ENCODE measurements at regions not wholly inside any gene's neighbourhood (a gene's known extent, or its start where the extent isn't known, plus 50 kb on each side); places are given as distances from the start of the nearest gene placed in this dataset.
A peak's percentile ranks its signal among the peaks of the same experiment; 100 is the strongest.

DNA sequence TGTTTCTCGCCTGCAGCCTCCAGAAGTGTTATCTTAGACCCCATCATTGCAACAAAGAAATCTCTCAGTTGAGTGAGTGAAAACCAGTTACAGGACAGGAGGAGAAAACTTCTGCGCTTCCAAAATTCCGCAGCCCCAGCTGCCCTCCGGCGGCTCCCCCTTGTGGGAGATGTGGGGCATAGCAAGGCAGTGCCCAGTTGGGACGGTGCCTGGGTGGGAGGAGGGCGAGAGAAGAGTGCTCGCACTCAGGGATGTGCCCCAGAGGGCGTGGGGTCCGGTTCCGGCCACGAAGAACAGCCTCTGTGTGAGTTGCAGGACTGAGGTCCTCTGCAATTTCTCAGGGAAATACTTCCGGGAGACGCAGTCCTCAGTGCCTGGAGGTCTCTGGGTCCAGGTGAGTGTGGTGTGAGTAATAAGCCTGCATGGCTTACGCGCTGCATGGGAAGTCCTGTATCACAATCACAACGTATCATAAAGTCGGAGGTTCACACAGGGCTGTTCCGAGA is 87.0 kb upstream of the BLID start:
- DNase-seq (ENCODE audit: low spot score) (peak; percentile 40), ATAC-seq (ENCODE audit: low FRiP score) (peak; percentile 70)
- TF ChIP-seq CTCF (IDR thresholded peaks at IDR 0.05) = peak in 2 of 3 donors; percentile 84 to 86

DNA sequence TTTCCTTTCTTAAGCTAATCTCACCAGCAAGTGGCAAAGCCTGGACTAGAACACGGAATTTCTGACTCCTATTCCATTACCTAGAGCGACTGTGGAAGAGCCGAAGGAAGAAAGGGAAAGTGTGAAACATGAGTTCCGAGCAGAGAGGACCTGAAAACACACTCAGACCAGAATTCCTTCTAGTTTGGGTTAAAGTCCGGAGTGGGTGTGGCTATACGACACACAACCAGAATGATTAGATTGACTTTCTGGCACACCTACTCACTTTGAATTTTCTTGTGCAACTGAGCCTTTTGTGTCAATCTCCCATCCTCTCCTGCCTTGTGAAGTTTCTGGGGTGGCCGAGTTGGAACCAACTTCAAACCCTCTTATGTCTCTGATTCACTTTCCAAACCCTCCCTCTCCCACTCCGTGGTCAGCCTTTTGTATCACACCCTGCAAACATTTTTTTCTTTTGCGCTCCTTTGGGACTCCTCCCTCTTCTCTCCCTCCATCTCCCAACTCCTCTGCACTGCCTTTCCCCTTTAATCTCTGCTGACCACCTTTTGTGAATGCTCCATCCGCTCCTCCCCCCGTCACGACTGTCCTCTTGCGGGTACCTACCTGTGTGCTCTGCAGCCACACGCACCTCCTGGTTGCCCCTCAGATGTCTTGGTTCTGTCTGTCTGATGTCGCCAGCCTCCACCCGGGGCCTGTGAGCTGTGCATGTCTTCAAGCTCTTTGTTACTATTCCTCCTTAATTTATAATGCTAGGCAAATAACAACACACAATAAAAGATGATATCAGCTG is 86.3 kb upstream of the BLID start:
- TF ChIP-seq CTCF (IDR thresholded peaks at IDR 0.05) = no peak
- no peak for DNase-seq (ENCODE audit: low spot score)
- ATAC-seq (ENCODE audit: low FRiP score) = peak; percentile 71

GRCh38 chr11:122201106-122201505 is 85.1 kb upstream of the BLID start:
- no peak for ATAC-seq (ENCODE audit: low FRiP score)
- no peak for TF ChIP-seq CTCF (IDR thresholded peaks at IDR 0.05)
- no peak for DNase-seq (ENCODE audit: low spot score)

GRCh38 chr11:122199661-122200060 is 83.6 kb upstream of the BLID start:
- ATAC-seq (ENCODE audit: low FRiP score) = no peak

DNA sequence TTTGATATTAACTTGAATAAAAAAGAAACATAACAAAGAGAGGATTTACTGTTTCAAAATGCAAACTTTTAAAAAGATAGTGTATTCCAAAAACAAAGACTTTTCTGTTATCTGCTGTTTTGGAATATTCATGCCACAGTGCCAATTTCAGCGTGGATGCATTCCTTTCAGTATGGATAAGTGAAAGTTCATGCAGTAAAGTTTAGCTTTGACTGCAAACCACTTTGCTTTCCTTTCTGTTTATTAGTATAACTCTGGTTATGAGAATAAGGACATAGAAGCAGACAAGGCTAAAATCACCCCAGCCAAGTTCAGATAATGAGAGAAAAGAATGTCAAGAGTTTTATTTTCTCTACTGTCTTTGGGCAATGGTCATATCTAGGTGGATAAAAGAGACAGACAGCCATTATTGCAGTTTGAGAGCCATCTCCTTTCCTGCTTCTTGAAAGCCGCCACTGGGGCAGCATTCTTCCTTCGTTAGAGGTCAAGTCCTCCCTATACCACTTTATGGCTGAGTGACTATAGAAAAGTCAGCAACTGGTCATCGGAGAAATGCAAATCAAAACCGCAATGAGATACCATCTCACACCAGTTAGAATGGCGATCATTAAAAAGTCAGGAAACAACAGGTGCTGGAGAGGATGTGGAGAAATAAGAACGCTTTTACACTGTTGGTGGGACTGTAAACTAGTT is 82.4 kb upstream of the BLID start:
- no peak for DNase-seq (ENCODE audit: low spot score)
- TF ChIP-seq CTCF (IDR thresholded peaks at IDR 0.05) = no peak
- no peak for ATAC-seq (ENCODE audit: low FRiP score)

More at GRCh38 chr11:122199661-122200060, 83.6 kb upstream of the BLID start:
- no peak for TF ChIP-seq CTCF (IDR thresholded peaks at IDR 0.05)
- DNase-seq (ENCODE audit: low spot score) = no peak

DNA sequence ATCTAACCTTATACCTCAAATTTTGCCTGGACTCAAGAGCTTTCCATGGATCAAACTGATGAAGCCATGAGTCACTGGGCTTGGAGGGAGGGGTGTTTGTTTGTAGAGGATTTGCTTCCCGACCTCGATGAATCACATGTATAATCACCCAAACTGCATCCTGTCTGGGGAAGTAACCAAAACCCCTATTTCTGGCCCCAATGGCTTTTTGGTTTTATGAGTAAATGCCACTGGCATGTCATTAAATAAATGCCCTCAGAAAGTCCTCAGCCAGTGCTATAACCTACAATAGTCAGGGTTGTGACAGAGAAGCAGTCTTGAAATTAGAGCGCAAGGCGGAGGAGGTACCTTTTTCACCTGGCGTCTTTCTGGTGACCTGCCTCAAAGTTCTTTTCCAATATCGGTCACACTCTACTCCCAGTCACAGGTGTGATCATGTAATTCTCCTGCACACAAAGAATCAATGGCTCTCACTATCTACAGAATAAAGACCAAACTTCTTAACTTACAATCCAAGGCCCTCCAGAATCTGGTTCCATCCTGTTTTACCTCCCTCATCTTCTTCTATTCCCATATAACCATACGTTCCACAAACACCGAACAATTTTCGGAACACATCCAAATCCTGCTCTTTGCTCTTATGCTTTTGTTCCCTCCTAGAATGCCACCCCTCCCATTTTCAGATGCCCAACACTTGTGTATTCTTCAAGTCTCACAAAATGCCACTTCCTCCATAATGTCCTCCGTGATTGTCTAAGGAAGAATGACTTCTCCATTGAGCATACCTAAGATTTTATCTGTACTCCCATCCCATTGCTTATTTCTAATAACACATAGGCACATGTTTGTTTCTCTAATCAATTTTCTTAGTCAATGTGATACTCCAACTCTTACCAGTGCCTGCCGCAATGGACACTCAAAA is 81.3 kb upstream of the BLID start:
- peak; percentile 84 for ATAC-seq (ENCODE audit: low FRiP score)
- no peak for DNase-seq (ENCODE audit: low spot score)
- no peak for TF ChIP-seq CTCF (IDR thresholded peaks at IDR 0.05)

Data from omental fat pad (tissue), 3 donors.